GM12872 (cell line): ENCODE measurements at regions not wholly inside any gene's neighbourhood (a gene's known extent, or its start where the extent isn't known, plus 50 kb on each side); places are given as distances from the start of the nearest gene placed in this dataset.

Experiments used
- CTCF ChIP-seq: IDR thresholded peaks from 3 replicates; pipeline ENCODE4 v1.5.1; 2011; ENCODE audit warnings: low read depth, mild to moderate bottlenecking, low read length, moderate library complexity; ENCODE audit not compliant: insufficient read depth

- no peak for TF ChIP-seq CTCF
Measured at GRCh38 chr13:73556902-73557301, 498.1 kb downstream of the KLF5 start.

- TF ChIP-seq CTCF = no peak
Measured at GRCh38 chr13:73556128-73556527, 497.3 kb downstream of the KLF5 start.

- TF ChIP-seq CTCF = no peak
Measured at GRCh38 chr13:73551736-73552135, 492.9 kb downstream of the KLF5 start.

GRCh38 chr13:73549717-73550116, 490.9 kb downstream of the KLF5 start:
- no peak for TF ChIP-seq CTCF

GRCh38 chr13:73548449-73548848, 489.6 kb downstream of the KLF5 start:
- TF ChIP-seq CTCF = no peak

- no peak for TF ChIP-seq CTCF
Measured at GRCh38 chr13:73547239-73547638, 488.4 kb downstream of the KLF5 start.

GRCh38 chr13:73544175-73544574, 485.4 kb downstream of the KLF5 start:
- no peak for TF ChIP-seq CTCF

- TF ChIP-seq CTCF = no peak
Measured at GRCh38 chr13:73542446-73542845, 483.6 kb downstream of the KLF5 start.
